Vagina (tissue), 2 donors: ENCODE measurements at regions not wholly inside any gene's neighbourhood (a gene's known extent, or its start where the extent isn't known, plus 50 kb on each side); places are given as distances from the start of the nearest gene placed in this dataset.

Experiments used
- CTCF ChIP-seq, 3 experiments: fragments of 450-650 bp in 2 of 3; fragments of 200-600 bp in 1 of 3; sonication (generic) in 1 of 3; IDR thresholded peaks; one replicate each; pipeline ENCODE4 v1.5.1; 2017 to 2019; ENCODE audit warnings: antibody characterized with exemption in 3 of 3, mild to moderate bottlenecking in 2 of 3, moderate library complexity in 2 of 3
- POLR2A ChIP-seq, 2 donors: fragments of 450-650 bp; IDR thresholded peaks; one replicate each; pipeline ENCODE4 v1.6.1; 2017; ENCODE audit warnings: antibody characterized with exemption in 2 of 2, mild to moderate bottlenecking in 2 of 2, moderate library complexity in 2 of 2
- POLR2AphosphoS5 ChIP-seq, 2 donors: sonication (generic); formaldehyde crosslinking; IDR thresholded peaks; one replicate each; pipeline ENCODE4 v1.9.0; 2017; ENCODE audit warnings: antibody characterized with exemption in 2 of 2, mild to moderate bottlenecking in 2 of 2, low read depth in 1 of 2; ENCODE audit not compliant: insufficient read depth in 1 of 2

- no peak for TF ChIP-seq CTCF (IDR thresholded peaks at IDR 0.05)
- no peak for TF ChIP-seq POLR2AphosphoS5 (IDR thresholded peaks at IDR 0.05; ENCODE audit: insufficient read depth in 1 of 2, low read depth in 1 of 2)
- TF ChIP-seq POLR2A (IDR thresholded peaks at IDR 0.05): no peak
Measured at GRCh38 chr3:110793611-110794010, 278.0 kb upstream of the NECTIN3 start.
